ENCODE measurements at regions not wholly inside any gene's neighbourhood (a gene's known extent, or its start where the extent isn't known, plus 50 kb on each side); places are given as distances from the start of the nearest gene placed in this dataset.

GRCh38 chr3:139261754-139262586 lies 81.8 kb upstream of the MRPS22 start:
- Histone ChIP-seq H3K36me3 (ENCODE audit: insufficient read depth, low read length) (no peaks in the 10 kb centered on the region), H3K4me3 (ENCODE audit: low read depth, low read length, poor library complexity, severe bottlenecking) (no peak overlapping the region), H3K9me2 (ENCODE audit: insufficient read depth, low read length) (no peaks in the 10 kb centered on the region), H2AFZ (ENCODE audit: low read length) (no peak overlapping the region), H4K20me1 (ENCODE audit: insufficient read depth, low read length) (no peaks in the 10 kb centered on the region), H3K9me3 (ENCODE audit: low read length) (no peaks in the 10 kb centered on the region), H3K27ac (ENCODE audit: low read depth, low read length, poor library complexity, severe bottlenecking) (no peak overlapping the region), H3K4me2 (ENCODE audit: low read length) (no peak overlapping the region), H3K4me1 (ENCODE audit: insufficient read depth, low read length, poor library complexity, severe bottlenecking) (no peaks in the 10 kb centered on the region), H3K79me2 (ENCODE audit: insufficient read depth, low read depth, low read length) (no peaks in the 10 kb centered on the region)
- intact Hi-C loops (cut with micrococcal nuclease; ENCODE audit: unreplicated experiment), result no loop called here
- no peak for TF ChIP-seq EZH2phosphoT487 (IDR thresholded peaks at IDR 0.05; ENCODE audit: borderline replicate concordance, low read depth, low read length)
- no peak for TF ChIP-seq CTCF (conservative IDR thresholded peaks at IDR 0.05; ENCODE audit: low read length)
- POLR2A ChIA-PET, result no interaction called here
- BruUV-seq (replicated peaks), result no TSS peak
- CTCF ChIA-PET (ENCODE audit: unreplicated experiment), result no interaction called here
- DNase-seq (ENCODE audit: low spot score), result no peak

- POLR2A ChIA-PET, result no interaction called here
Measured at GRCh38 chr3:139263798-139264197, 80.0 kb upstream of the MRPS22 start.

More at GRCh38 chr3:139263798-139264197, 80.0 kb upstream of the MRPS22 start:
- H3K9me3 ChIP-seq (ENCODE audit: low read length), result no peaks in the 10 kb centered on the region
- no peak for DNase-seq (ENCODE audit: low spot score)
- TF ChIP-seq CTCF (conservative IDR thresholded peaks at IDR 0.05; ENCODE audit: low read length) (no peak), EZH2phosphoT487 (IDR thresholded peaks at IDR 0.05; ENCODE audit: borderline replicate concordance, low read depth, low read length) (no peak)
- no peak overlapping the region for H2AFZ ChIP-seq (ENCODE audit: low read length)
- no peak overlapping the region for H3K4me2 ChIP-seq (ENCODE audit: low read length)
- no peaks in the 10 kb centered on the region for H3K4me1 ChIP-seq (ENCODE audit: insufficient read depth, low read length, poor library complexity, severe bottlenecking)
- H3K79me2 ChIP-seq (ENCODE audit: insufficient read depth, low read depth, low read length), result no peaks in the 10 kb centered on the region
- H3K4me3 ChIP-seq (ENCODE audit: low read depth, low read length, poor library complexity, severe bottlenecking), result no peak overlapping the region
- H3K9me2 ChIP-seq (ENCODE audit: insufficient read depth, low read length), result no peaks in the 10 kb centered on the region
- CTCF ChIA-PET (ENCODE audit: unreplicated experiment), result no interaction called here
- BruUV-seq (replicated peaks), result no TSS peak
- intact Hi-C loops (cut with micrococcal nuclease; ENCODE audit: unreplicated experiment), result no loop called here
- H4K20me1 ChIP-seq (ENCODE audit: insufficient read depth, low read length), result no peaks in the 10 kb centered on the region
- no peak overlapping the region for H3K27ac ChIP-seq (ENCODE audit: low read depth, low read length, poor library complexity, severe bottlenecking)
- no peaks in the 10 kb centered on the region for H3K36me3 ChIP-seq (ENCODE audit: insufficient read depth, low read length)
